ENCODE measurements at regions not wholly inside any gene's neighbourhood (a gene's known extent, or its start where the extent isn't known, plus 50 kb on each side); places are given as distances from the start of the nearest gene placed in this dataset.

DNA sequence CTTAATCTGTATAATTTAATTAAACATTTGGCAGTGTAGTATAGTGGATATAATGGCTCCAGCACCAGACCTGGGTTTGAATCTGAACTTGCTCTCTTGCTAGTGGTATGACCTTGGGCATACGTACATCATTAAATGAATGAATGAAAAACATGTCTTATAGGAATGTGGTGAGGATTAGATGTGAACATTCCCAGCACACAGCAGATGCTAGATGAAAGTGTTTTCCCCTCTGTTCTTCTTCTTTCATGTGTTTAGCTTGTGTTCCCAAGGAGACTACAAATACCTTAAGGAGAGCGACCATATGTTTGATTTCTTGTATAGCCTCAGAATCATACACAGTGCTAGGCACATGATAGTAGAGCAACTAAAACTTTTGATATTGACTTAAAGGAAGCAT, 56.5 kb downstream of the CT47B1 start:
- DNase-seq = no peak

GRCh38 chrX:120813982-120814381, 61.7 kb downstream of the CT47B1 start:
- DNase-seq = no peak

DNA sequence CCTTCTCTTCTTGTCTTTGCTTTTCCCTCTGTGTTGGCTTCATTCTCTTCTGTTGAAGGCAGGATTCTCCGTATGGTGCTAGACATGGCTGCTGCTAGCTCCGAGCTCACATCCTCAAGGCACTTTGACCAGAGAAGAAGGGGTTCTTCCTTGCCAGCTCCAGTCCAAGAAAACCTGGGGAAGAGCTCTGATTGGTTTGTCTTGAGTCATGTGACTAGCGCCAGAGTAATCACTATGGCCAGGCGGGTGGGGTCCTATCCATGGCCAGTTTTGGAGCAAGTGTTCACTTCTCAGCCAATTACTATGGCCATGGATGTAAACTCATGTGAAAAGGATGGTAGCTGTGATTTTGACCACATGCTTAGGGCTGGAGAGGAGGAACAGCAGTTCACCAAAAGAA, 74.2 kb downstream of the CT47B1 start:
- no peak for DNase-seq

DNA sequence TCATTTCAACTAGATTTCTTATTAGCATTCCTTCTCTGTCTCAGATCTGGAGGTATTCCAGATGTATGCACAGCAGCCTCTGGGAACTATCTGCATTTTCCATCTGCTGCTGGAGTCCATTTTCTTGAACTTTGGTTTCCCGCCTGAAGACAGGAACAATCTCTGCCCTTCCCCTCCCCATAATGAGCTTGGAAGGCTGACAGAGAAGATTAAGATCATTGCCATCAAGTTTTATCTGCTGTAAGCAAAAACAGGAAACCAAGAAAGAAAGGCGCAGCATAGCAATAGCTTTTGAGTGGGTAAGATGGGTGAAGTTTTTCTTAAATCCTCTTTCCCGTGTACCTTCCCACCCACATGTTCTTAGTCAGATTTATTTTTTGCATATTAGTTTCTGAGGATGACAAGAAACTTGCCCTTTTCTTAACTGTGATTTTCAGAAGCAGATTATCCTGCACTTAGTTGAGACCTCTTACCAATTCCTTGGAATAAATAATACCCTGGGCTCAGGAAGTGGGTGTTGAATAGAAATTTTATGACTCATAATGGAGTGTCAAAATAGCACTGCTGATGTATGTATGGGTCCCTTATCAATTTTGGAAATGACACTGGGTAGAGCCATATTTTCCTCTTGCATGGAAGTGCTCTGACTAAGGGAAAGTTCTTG, 78.3 kb downstream of the CT47B1 start:
- DNase-seq = no peak

DNA sequence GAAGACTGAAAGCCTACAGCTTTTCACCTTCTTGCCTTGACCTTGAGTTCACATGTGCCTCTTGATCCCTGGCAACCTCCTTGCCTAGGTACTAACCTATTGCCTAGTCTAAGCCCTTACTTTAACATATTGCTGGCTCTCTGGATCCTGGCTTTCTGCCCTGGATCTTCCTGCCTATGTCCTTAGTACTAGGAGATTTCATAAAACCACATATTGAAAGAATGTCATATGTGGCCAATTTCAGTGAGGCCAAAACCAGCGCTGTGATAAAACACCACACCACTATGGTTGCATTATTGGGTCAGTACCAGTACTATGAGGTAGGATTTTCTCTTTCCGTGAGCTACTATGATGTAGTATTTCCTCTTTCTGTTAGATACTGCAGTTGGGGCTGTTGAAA, 80.4 kb downstream of the CT47B1 start:
- DNase-seq = no peak

DNA sequence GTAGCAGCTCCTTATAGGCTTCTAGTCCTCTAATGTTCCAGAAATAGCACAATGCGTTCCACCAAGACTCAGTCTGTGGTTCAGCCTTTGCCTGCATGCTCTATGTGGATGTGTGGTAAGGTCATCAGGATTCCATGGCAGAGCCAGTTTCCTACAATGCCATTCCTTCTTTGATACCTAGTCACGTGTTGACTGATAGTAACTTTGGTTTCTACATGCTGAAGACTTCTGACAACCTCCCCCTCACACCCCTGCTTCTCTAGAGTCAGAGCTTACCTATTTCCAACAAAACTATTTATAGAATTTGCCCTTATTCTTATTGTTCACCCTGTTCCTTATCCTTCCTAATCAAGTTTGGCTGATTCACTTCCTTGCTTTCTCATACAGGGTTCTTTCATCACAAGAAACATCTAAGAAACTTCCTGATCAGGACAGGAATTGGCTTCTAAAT, 81.1 kb downstream of the CT47B1 start:
- no peak for DNase-seq

DNA sequence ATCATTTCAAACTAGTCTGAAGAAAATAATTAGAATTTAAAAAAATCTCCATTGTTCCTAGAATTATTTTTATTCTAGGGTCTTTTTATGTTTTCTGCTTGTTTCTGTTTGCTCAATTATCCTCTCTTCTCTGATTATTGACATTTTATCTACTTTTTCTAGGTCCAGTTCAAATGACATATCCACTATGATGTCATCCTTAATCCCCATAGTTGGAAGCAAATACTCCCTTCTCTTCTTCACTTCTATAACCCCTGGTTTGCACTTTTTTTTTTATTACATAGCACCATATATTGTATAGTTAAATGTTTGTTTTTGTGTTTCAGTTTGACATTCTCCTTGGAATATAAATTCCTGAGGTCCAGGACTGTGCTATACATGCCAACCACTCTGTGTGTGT, 82.6 kb downstream of the CT47B1 start:
- DNase-seq = no peak

- no peak for DNase-seq
These were observed 84.5 kb downstream of the CT47B1 start for GRCh38 chrX:120791013-120791643.

GRCh38 chrX:120790552-120790951, 85.1 kb downstream of the CT47B1 start:
- no peak for DNase-seq

DNA sequence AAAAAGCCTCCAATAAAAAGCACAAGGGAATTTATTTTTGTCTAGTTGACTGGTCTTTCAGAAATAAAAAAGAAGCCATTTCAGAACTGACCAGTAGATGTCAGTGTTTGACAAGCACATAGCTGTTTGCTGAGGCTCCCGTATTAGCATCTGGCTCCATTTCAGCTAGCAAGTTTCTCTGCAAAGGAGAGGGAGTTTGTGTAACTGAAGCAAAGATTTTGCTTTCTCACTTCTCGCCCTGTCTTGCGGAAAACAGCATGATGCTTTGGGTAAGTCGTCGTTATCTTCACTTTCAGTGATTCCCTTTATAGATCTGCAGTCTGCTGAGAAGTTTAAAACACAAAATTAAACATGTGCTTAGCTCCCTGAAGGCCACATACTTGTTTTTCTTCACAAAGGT, 85.5 kb downstream of the CT47B1 start:
- DNase-seq = peak; percentile 52

DNA sequence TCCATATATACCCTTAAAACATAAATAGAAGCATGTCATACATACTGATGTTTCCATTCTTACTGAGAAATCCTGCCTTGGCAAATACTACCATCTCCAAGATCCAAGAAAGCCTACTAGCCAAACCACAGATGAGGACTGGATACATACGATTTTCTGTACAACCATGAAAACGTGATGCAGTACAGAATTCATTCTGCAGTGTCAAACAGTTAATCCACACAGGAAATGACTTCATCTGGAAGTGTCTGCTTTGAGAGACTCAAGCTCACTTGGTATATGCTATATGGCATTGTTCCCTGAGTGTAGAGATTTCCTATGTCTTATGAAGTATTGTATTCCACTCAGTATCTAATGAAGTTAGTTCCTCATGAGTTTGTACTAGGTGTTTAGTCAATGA, 94.3 kb downstream of the CT47B1 start:
- no peak for DNase-seq

DNA sequence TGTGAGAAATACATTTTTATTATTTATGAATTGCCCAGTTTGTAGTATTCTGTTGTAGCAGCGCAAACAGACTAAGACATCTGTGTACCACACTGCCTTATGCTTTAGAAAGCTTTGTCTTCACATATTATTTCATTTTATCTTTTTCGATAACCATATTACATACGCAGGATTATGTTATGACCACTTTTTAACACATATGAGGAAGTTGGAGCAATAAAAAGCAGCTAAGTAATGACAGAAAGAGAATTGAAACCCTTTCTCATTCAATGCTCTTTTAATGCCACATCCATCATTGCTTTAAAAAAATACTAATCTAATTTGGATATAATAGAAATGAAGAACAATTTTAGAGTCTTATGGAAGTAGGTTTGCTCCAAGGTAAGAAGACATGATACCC, 99.7 kb downstream of the CT47B1 start:
- no peak for DNase-seq

DNA sequence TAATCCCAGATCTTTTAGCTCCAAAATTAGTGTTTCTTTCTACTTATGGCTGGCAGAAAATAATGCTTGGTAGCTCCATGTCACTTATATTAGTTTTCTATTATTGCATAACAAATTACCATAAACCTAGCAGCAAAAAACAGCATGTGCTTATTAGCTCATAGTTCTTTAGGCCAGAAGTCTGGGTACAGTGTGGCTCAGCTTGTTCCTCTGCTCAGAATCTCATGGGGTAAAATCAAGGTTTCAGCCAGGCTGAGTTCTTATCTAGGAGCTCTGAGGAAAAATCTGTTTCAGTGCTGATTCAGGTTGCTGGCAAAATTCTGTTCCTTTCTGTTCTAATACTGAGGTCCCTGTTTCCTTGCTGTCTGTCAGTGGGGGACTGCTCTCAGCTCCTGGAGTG, 101.1 kb downstream of the CT47B1 start:
- DNase-seq = no peak

DNA sequence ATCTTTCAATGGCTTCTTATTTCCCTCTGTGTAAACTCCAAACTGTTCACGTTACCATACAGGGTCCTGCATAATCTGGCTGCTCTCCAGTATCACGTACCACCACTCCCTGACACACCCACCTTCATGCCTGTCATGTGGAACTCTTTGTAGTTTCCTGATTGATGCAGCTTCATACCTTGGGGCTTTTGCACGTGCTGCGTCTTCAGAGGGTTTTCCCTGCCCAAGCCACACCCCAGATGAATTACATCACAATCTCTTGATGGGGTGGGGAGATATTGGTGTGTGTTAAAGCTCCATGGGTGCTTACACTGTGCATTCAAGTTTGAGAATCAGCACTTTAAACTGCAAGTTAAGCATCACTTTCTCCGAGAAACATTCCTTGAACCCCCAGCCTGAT, 101.9 kb downstream of the CT47B1 start:
- DNase-seq = no peak

GRCh38 chrX:120769576-120770341, 105.9 kb downstream of the CT47B1 start:
- peak; percentile 71 for DNase-seq

GRCh38 chrX:120768681-120769080, 107.0 kb downstream of the CT47B1 start:
- no peak for DNase-seq

GRCh38 chrX:120768254-120768653, 107.4 kb downstream of the CT47B1 start:
- DNase-seq = no peak

DNA sequence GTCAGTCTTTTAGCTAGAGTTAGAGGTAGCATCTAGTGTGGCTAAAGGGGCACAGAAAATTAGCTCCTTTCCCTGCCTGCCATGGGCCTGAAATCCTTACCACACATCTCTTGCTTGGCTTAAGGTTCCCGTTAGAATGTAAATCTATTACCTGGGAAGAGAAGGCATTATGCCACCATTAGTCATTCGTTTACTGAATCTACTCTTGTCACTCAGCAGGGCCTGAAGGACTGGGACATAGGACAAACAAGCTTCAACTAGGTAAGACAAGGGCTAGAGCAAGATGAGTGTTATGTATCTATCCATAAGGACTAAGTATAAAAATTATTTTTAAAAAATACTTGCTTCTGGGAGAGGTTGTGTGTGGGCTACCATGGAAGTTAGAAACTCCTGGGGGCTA, 112.4 kb downstream of the CT47B1 start:
- no peak for DNase-seq

DNA sequence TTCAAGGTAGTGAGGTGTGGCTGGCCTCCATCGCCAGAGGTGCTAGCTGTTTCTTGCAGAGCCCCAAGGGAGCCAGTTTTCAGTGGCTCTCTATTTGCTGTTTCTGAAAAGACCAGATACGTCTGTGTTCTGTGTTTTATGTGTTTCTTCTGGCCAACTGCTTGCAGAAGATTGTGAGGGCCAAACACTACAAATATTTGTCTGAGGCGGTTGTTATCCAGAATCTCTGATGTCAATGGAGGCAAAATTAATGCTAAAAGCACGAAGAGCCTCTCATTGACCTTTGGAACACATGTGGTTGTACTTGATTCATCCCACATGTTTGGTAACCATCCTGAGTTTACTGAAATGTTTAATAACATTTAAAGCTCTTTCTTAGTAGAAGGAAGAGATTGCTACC, 113.9 kb downstream of the CT47B1 start:
- no peak for DNase-seq

GRCh38 chrX:120759685-120760084, 116.0 kb downstream of the CT47B1 start:
- no peak for DNase-seq

- DNase-seq = peak; percentile 31
These were observed 120.4 kb downstream of the CT47B1 start for GRCh38 chrX:120755066-120755846.

- DNase-seq = no peak
These were observed 122.0 kb downstream of the CT47B1 start for GRCh38 chrX:120753413-120754251.
